ENCODE measurements at regions not wholly inside any gene's neighbourhood (a gene's known extent, or its start where the extent isn't known, plus 50 kb on each side); places are given as distances from the start of the nearest gene placed in this dataset.

DNA sequence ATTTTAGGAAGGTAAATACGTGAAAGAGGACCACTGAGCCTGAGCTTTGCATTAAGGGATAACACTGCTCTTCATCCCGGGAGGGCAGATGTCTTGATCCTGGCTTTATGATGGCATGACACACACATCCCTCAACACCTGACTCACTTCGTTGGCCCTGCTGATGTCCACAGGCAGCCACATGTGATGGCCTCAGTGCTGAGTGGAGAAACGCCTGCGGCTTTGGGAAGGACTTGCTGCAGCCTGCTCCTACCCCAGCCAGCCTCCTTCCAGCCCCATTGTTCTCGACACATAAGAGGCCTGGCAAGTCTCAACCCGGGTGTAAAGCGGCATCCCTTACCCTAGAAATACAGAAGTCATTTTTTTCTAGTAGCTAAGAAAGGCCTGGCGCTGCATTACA, 169.0 kb downstream of the SYK start:
- ATAC-seq = no peak
- Histone ChIP-seq H3K27me3 (no peaks in the 10 kb centered on the region), H3K36me3 (no peaks in the 10 kb centered on the region), H3K4me1 (no peaks in the 10 kb centered on the region), H3K4me3 (no peak overlapping the region), H3K9me3 (no peaks in the 10 kb centered on the region), H3K27ac (no peak overlapping the region)
- 70 to 82% methylated on average over 7 to 8 of the region's 9 CpGs for WGBS, 2 donors (ENCODE audit: low coverage in 1 of 2)
- no peak for TF ChIP-seq POLR2AphosphoS5 (IDR thresholded peaks at IDR 0.05)
- no peak for TF ChIP-seq EP300 (IDR thresholded peaks at IDR 0.05)
- no peak for TF ChIP-seq POLR2A (IDR thresholded peaks at IDR 0.05)
- TF ChIP-seq, protein P1, sequence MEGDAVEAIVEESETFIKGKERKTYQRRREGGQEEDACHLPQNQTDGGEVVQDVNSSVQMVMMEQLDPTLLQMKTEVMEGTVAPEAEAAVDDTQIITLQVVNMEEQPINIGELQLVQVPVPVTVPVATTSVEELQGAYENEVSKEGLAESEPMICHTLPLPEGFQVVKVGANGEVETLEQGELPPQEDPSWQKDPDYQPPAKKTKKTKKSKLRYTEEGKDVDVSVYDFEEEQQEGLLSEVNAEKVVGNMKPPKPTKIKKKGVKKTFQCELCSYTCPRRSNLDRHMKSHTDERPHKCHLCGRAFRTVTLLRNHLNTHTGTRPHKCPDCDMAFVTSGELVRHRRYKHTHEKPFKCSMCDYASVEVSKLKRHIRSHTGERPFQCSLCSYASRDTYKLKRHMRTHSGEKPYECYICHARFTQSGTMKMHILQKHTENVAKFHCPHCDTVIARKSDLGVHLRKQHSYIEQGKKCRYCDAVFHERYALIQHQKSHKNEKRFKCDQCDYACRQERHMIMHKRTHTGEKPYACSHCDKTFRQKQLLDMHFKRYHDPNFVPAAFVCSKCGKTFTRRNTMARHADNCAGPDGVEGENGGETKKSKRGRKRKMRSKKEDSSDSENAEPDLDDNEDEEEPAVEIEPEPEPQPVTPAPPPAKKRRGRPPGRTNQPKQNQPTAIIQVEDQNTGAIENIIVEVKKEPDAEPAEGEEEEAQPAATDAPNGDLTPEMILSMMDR (IDR thresholded peaks at IDR 0.05) = no peak

DNA sequence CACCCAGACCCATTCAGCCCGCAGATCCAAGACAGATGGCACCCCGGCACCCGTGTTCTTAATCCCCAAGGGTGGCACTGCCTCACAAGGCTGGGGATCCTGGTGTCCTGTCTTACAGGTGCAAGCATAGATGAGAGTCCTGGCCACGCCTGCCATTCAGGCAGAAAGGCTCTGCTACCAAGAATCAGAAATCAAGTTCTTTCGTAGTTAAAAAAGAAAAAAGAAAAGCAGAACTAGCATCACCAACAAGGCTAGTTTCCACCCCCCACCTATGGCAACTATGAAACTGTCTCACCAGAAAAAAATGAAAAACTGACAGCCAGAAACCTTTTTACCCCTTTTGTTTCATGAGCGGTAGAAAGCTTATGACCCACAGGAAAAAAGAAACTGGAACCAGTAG, 170.4 kb downstream of the SYK start:
- 84 to 91% methylated on average over 3 to 4 of the region's 6 CpGs for WGBS, 2 donors (ENCODE audit: low coverage in 1 of 2)
- ATAC-seq = no peak

GRCh38 chr9:90974016-90974415, 172.4 kb downstream of the SYK start:
- Histone ChIP-seq H3K27ac (no peak overlapping the region), H3K4me1 (no peaks in the 10 kb centered on the region), H3K4me3 (no peak overlapping the region), H3K36me3 (no peaks in the 10 kb centered on the region), H3K27me3 (no peaks in the 10 kb centered on the region), H3K9me3 (no peaks in the 10 kb centered on the region)
- no peak for ATAC-seq
- WGBS, 2 donors (ENCODE audit: low coverage in 1 of 2) = 77 to 80% methylated on average over 5 of the region's 5 CpGs
- TF ChIP-seq POLR2A (IDR thresholded peaks at IDR 0.05) = no peak
- TF ChIP-seq EP300 (IDR thresholded peaks at IDR 0.05) = no peak
- TF ChIP-seq POLR2AphosphoS5 (IDR thresholded peaks at IDR 0.05) = no peak

More for the DNA sequence above, 170.4 kb downstream of the SYK start:
- Histone ChIP-seq H3K27me3 (no peaks in the 10 kb centered on the region), H3K4me3 (no peak overlapping the region), H3K9me3 (no peaks in the 10 kb centered on the region), H3K36me3 (no peaks in the 10 kb centered on the region), H3K27ac (no peak overlapping the region), H3K4me1 (no peaks in the 10 kb centered on the region)
- TF ChIP-seq, protein P1 (IDR thresholded peaks at IDR 0.05) = no peak
- no peak for TF ChIP-seq POLR2A (IDR thresholded peaks at IDR 0.05)
- no peak for TF ChIP-seq POLR2AphosphoS5 (IDR thresholded peaks at IDR 0.05)
- no peak for TF ChIP-seq EP300 (IDR thresholded peaks at IDR 0.05)

DNA sequence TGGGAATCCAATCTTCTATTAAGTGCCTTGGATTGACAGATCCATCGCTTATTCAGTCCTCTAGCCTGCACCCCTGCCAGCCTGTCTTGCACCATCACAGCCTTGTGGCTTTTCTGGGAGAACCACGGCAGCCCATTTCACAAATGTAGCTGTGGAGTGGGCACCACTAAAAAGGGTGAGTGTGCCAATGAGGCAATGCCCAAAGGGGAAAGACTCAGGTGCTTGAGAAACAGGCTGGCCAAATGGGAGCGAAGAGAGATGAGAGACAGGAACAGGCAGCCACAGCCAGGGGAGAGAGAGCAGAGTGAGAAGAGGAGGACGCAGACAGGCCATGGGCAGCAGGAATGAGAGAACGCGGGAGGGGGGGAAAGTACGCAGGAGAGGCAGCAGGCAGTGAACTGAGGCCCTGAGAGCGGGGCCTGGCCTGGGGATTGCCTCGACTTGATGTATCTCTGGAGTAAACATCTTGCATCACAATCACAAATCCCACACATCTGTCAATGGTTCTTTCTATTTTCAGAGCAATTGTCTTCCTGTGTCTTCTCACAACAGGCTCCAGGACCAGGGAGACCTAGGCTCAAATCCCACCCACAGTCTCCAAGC, 173.1 kb downstream of the SYK start:
- TF ChIP-seq EP300 (IDR thresholded peaks at IDR 0.05) (no peak), POLR2A (IDR thresholded peaks at IDR 0.05) (no peak), POLR2AphosphoS5 (IDR thresholded peaks at IDR 0.05) (no peak)
- TF ChIP-seq, protein P1 (IDR thresholded peaks at IDR 0.05) = no peak
- 62 to 87% methylated on average over 6 to 8 of the region's 9 CpGs for WGBS, 2 donors (ENCODE audit: low coverage in 1 of 2)
- H3K27me3 ChIP-seq = no peaks in the 10 kb centered on the region
- ATAC-seq = no peak
- H3K9me3 ChIP-seq = no peaks in the 10 kb centered on the region
- no peak overlapping the region for H3K4me3 ChIP-seq
- no peak overlapping the region for H3K27ac ChIP-seq
- H3K4me1 ChIP-seq = no peaks in the 10 kb centered on the region
- H3K36me3 ChIP-seq = no peaks in the 10 kb centered on the region

- TF ChIP-seq EP300 (IDR thresholded peaks at IDR 0.05) (no peak), POLR2AphosphoS5 (IDR thresholded peaks at IDR 0.05) (no peak), POLR2A (IDR thresholded peaks at IDR 0.05) (no peak)
- TF ChIP-seq, protein P1 (IDR thresholded peaks at IDR 0.05) = no peak
- 59 to 93% methylated on average over 4 to 5 of the region's 22 CpGs for WGBS, 2 donors (ENCODE audit: low coverage in 1 of 2)
Measured at GRCh38 chr9:90975781-90976538, 174.3 kb downstream of the SYK start.

More at GRCh38 chr9:90975781-90976538, 174.3 kb downstream of the SYK start:
- no peaks in the 10 kb centered on the region for H3K9me3 ChIP-seq
- H3K27ac ChIP-seq = no peak overlapping the region
- no peaks in the 10 kb centered on the region for H3K4me1 ChIP-seq
- H3K36me3 ChIP-seq = no peaks in the 10 kb centered on the region
- no peaks in the 10 kb centered on the region for H3K27me3 ChIP-seq
- H3K4me3 ChIP-seq = no peak overlapping the region
- no peak for ATAC-seq
